ENCODE measurements at regions not wholly inside any gene's neighbourhood (a gene's known extent, or its start where the extent isn't known, plus 50 kb on each side); places are given as distances from the start of the nearest gene placed in this dataset.

DNA sequence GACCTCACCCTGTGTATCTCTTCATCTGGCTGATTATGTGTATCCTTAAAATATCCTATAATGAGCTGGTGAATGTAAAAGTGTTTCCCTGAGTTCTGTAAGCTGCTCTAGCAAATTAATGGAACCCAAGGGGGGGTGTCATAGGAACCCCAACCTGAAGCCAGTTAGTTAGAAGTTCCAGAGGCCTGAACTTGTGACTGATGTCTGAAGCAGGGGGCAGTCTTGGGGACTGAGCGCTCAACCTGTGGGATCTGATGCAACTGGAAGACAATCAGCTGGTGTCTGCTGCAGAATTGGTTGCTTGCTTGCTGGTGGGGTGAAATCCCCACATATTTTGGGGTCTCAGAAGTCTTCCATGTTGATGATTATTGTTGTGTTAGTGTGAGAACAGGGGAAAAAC, 75.7 kb upstream of the NKD1 start:
- Histone ChIP-seq H3K27me3 (ENCODE audit: control insufficient read depth in 2 of 2, insufficient read depth in 2 of 2, low read length in 2 of 2) (peaks cover 5 to 23% of the 10 kb centered on the region in 2 donors), H3K9me3 (replicated peaks in 1 of 2; ENCODE audit: control insufficient read depth in 1 of 2, insufficient read depth in 1 of 2, low read length in 2 of 2) (no peaks in the 10 kb centered on the region), H3K27ac (ENCODE audit: low read depth in 1 of 2, low read length in 2 of 2) (no peak overlapping the region), H3K4me3 (replicated peaks in 1 of 3; ENCODE audit: low read depth in 2 of 3, low read length in 3 of 3) (no peak overlapping the region), H2AFZ (ENCODE audit: insufficient read depth, low read depth, low read length, poor library complexity, severe bottlenecking) (no peak overlapping the region), H3K9ac (ENCODE audit: insufficient read depth, low read length, poor library complexity, severe bottlenecking) (no peak overlapping the region), H3K79me2 (ENCODE audit: insufficient read depth, low read length) (no peaks in the 10 kb centered on the region), H4K20me1 (ENCODE audit: insufficient read depth, low read length) (no peaks in the 10 kb centered on the region), H3K4me1 (ENCODE audit: control insufficient read depth in 1 of 2, insufficient read depth in 2 of 2, low read length in 2 of 2) (no peaks in the 10 kb centered on the region), H3K4me2 (replicated peaks; ENCODE audit: extremely low read depth, low read length, poor library complexity, severe bottlenecking) (no peak overlapping the region), H3K36me3 (replicated peaks in 1 of 2; ENCODE audit: control insufficient read depth in 1 of 2, insufficient read depth in 2 of 2, low read length in 2 of 2) (no peaks in the 10 kb centered on the region)
- intact Hi-C loops (cut with micrococcal nuclease): no loop called here
- no peaks in the 10 kb centered on the region for H3K4me1 Mint-ChIP-seq
- H3K36me3 Mint-ChIP-seq: no peaks in the 10 kb centered on the region
- peaks cover 0 to 2% (median 0%) of the 10 kb centered on the region in 7 donors for H3K9me3 Mint-ChIP-seq
- no peak overlapping the region for H3K27ac Mint-ChIP-seq
- WGBS (ENCODE audit: insufficient coverage): 92% methylated on average over 1 of the region's 1 CpG
- peaks cover 27 to 33% (median 31%) of the 10 kb centered on the region in 3 donors for H3K27me3 Mint-ChIP-seq (ENCODE audit: low read depth in 3 of 3)
- H3K4me3 Mint-ChIP-seq: no peak overlapping the region
- TF ChIP-seq, protein P1, sequence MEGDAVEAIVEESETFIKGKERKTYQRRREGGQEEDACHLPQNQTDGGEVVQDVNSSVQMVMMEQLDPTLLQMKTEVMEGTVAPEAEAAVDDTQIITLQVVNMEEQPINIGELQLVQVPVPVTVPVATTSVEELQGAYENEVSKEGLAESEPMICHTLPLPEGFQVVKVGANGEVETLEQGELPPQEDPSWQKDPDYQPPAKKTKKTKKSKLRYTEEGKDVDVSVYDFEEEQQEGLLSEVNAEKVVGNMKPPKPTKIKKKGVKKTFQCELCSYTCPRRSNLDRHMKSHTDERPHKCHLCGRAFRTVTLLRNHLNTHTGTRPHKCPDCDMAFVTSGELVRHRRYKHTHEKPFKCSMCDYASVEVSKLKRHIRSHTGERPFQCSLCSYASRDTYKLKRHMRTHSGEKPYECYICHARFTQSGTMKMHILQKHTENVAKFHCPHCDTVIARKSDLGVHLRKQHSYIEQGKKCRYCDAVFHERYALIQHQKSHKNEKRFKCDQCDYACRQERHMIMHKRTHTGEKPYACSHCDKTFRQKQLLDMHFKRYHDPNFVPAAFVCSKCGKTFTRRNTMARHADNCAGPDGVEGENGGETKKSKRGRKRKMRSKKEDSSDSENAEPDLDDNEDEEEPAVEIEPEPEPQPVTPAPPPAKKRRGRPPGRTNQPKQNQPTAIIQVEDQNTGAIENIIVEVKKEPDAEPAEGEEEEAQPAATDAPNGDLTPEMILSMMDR (IDR thresholded peaks at IDR 0.05): no peak
- DNase-seq: no peak

DNA sequence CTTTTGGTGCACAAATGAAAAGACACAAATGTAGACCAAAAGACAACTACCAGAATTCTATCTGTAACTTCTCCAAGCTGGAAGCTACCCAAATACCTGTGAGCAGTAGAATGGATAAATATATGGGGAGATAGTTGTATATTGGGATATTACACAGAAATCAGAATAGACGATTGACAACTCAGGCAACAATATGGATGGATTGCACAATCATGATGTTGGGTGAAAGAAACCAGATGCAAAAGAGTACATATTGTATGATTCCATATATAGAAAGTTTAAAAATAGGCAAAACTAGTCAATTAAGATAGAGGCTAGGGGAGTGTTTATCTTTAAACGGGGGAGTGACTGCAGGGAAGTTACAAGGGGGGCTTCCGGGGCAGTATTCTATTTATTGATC, 77.5 kb upstream of the NKD1 start:
- Mint-ChIP-seq H3K4me1 (no peaks in the 10 kb centered on the region), H3K4me3 (no peak overlapping the region), H3K27me3 (ENCODE audit: low read depth in 3 of 3) (peaks cover 33 to 44% (median 40%) of the 10 kb centered on the region in 3 donors), H3K27ac (no peak overlapping the region), H3K9me3 (peaks cover 0 to 2% (median 0%) of the 10 kb centered on the region in 7 donors), H3K36me3 (no peaks in the 10 kb centered on the region)
- no peak overlapping the region for H3K27ac ChIP-seq (ENCODE audit: low read depth in 1 of 2, low read length in 2 of 2)
- 88% methylated on average over 2 of the region's 3 CpGs for WGBS (ENCODE audit: insufficient coverage)
- no peak overlapping the region for H3K4me3 ChIP-seq (replicated peaks in 1 of 3; ENCODE audit: low read depth in 2 of 3, low read length in 3 of 3)
- H3K4me2 ChIP-seq (replicated peaks; ENCODE audit: extremely low read depth, low read length, poor library complexity, severe bottlenecking): no peak overlapping the region
- DNase-seq: no peak
- H3K79me2 ChIP-seq (ENCODE audit: insufficient read depth, low read length): no peaks in the 10 kb centered on the region
- H3K36me3 ChIP-seq (replicated peaks in 1 of 2; ENCODE audit: control insufficient read depth in 1 of 2, insufficient read depth in 2 of 2, low read length in 2 of 2): no peaks in the 10 kb centered on the region
- H3K27me3 ChIP-seq (ENCODE audit: control insufficient read depth in 2 of 2, insufficient read depth in 2 of 2, low read length in 2 of 2): peaks cover 8 to 41% of the 10 kb centered on the region in 2 donors
- no peak overlapping the region for H2AFZ ChIP-seq (ENCODE audit: insufficient read depth, low read depth, low read length, poor library complexity, severe bottlenecking)
- no peak overlapping the region for H3K9ac ChIP-seq (ENCODE audit: insufficient read depth, low read length, poor library complexity, severe bottlenecking)
- TF ChIP-seq, protein P1 (IDR thresholded peaks at IDR 0.05): no peak
- H4K20me1 ChIP-seq (ENCODE audit: insufficient read depth, low read length): no peaks in the 10 kb centered on the region
- intact Hi-C loops (cut with micrococcal nuclease): no loop called here
- no peaks in the 10 kb centered on the region for H3K4me1 ChIP-seq (ENCODE audit: control insufficient read depth in 1 of 2, insufficient read depth in 2 of 2, low read length in 2 of 2)
- no peaks in the 10 kb centered on the region for H3K9me3 ChIP-seq (replicated peaks in 1 of 2; ENCODE audit: control insufficient read depth in 1 of 2, insufficient read depth in 1 of 2, low read length in 2 of 2)

Measured in CD14-positive monocyte (primary cell).